DLD1 (cell line): ENCODE measurements at regions not wholly inside any gene's neighbourhood (a gene's known extent, or its start where the extent isn't known, plus 50 kb on each side); places are given as distances from the start of the nearest gene placed in this dataset.

ENCODE experiments used
- in situ Hi-C: cut with HindIII; loops from 2 replicates; pipeline ENCODE4 v1.10.0; 2017; ENCODE audit warnings: low sequenced_read_pairs

DNA sequence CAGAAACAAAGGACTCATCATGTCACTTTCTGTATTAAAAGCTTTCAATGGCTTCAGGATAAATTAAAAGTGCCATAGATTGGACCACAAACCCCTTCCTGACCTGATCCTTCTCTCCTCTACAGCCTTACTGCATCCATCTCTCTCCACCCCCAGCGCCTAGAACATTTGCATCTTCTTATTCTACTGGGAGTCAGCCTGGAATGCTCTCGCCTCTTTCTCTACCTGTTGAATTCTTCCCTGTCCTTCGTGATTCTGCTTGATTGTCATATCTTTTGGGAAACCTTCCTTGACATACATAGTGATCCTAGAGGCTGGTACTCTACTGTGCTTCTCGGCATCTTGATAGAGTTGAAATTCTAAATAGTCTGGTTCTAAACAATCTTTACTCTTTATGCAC, 332.0 kb upstream of the PBX1 start:
- in situ Hi-C loops, result no loop called here

DNA sequence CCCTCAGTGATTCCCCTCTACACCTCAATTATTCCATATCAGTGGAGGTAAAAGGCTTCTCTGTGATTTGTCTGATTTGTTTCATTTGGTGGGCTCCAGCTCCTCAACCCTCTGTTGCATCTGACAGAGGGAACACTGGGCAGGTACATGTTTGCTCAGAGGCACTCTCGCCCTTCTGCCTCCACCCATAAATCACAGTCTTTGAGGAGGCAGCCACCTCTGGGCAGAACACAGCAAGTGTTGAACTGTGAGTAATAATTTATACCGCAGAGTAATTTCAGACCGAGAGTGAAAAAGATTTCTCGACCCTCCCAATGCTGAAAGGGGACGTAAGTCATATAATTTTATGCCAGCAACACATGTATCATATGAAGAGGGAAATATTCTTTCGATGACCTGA, 330.1 kb upstream of the PBX1 start:
- in situ Hi-C loops, result no loop called here

DNA sequence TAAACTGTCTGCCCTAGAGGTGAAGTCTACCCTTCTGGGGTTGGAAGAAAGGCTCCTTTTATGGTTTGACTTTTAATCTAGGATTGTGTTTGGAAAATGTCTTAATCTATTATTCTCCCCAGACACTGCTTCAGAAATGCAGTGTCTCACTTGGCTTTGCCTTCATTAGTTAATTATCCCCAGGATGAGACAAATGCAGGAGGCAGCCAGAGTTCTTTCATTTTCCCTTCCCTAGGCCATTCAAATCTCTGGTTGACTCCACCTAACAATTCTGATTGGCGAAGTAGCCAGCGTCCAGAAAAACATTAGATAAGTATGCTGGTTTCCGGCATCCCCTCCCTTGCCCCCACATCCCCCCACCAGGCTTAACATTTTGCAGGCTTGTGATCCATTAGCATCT, 325.8 kb upstream of the PBX1 start:
- in situ Hi-C loops, result no loop called here

DNA sequence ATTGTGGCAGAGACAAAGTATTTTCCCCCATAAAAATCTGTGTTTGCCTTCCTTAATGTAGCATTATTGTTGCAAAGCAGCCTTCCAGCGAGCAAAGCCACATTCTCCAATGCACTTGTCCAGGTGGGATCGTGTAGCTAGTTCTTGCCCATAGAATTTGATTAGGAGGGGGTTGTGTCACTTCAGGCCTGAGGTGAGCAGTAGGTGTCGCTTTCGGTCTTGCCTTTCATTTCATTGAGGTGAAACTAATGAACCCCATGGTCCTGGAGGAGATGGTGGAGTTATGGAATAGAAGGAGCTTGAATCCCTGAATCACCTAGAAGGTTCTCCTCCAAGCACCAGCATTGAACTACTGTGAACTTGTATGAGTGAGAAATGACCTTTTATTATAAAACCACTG, 318.9 kb upstream of the PBX1 start:
- in situ Hi-C loops, result no loop called here

DNA sequence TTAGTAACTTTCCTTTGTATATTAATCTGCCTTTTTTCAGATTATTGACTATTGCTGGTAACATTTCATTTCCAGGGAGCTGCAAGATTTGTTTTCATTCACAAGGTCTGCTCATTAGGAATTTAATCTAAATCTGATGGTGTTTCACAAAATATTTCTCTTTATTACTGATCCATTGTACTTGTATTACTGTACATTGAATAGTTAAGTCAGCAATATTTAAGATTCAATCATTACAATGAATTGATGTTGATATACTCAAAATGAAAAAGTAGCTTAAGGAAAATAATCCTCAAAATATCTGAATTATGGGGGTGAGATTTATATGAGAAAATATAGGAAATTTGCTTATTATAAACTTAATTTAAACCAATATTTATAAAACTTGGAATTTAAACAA, 308.6 kb upstream of the PBX1 start:
- in situ Hi-C loops, result no loop called here

DNA sequence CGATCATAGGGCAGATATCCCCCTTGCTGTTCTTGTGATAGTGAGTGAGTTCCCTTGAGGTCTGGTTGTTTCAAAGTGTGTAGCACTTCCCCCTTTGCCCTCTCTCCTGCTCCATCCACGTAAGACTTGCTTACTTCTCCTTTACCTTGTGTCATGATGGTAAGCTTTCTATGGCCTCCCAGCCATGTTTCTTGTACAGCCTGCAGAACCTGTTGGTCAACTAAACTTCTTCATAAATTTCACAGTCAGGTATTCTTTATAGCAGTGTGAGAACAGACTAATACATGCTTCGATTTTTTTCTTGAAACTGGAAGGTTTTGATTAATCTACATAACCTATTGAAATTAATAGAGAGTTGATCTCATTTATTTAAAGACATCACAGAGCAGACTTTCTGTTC, 302.5 kb upstream of the PBX1 start:
- in situ Hi-C loops, result no loop called here

DNA sequence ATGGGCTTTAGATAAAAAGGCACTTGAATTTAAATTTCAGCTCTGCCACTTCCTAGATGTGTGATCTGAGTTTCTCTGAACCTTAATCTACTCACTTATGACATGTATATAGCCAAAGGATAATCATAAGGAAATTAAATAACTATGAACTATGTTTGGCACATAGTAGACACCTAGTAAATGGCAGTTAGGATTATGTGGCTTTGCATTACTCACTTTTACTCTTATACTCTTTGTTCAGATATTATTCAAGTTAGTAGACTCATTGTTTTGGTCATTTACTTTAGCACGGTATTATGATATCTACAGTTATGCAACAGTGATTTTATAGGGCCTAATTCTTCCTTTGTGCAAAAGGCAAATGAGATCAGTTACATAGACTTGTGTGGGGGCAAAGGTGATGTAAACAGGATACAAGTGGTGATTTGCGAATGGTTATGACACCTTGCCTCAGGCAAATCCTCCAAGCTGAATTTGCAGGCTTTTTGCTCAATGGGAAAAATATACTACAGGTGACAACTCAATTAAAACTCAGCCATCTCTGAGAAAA, 297.2 kb upstream of the PBX1 start:
- in situ Hi-C loops, result no loop called here

DNA sequence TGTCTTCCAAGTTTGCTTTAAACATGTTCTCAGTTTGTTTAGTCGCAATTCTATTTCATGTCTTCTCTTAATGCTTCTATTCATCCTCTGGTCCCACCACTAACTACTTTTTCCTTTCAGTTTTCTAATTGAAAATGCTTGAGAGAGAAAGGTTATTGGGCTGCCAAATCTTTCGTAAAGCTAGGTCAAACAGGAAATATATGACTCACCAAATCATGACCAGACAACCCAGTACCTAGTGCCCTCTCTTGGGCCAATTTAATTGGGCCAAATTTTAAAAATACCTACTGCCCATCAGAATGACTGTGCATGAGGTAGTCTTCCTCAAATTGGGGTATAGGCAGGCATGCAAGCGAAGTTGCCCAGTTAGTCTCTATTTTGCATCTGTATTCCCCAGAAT, 295.4 kb upstream of the PBX1 start:
- in situ Hi-C loops, result no loop called here

DNA sequence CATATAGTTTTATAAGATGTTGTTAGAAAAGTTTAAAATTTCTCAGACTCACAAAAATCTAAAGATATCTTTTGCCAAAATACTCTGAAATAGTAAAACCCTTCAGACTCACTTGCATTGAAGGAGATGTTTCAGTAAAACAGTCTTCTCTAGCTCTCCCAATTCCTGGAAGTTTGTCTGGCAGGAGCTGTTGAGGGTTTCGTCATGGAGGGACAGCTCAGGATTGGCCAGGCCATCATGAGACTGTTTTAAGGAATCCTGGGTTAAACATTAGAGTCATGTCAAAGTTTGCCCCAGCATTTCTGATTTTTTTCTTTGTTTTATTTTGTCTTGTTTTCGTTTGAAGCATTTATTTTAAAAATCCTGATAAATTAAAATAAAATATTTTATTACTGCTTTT, 293.8 kb upstream of the PBX1 start:
- in situ Hi-C loops, result no loop called here

DNA sequence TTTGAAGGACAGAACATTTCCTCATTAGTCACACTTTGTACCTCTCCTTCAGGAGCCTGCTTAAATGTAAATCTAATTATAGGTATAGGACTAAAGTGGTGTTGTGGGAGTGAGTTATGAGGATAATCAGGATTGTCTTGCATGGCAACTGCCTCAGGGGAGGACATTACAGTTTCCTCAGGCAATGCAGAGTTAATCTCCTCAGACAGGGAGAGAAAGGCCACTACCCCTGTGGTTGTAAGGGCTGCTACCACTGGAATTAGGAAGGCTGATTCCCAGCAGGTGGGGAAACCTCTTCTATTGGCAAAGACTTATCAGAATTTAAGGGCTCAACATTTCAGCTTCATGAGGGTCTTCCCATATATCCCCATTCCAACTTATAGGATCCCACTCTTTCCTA, 286.8 kb upstream of the PBX1 start:
- in situ Hi-C loops, result no loop called here

DNA sequence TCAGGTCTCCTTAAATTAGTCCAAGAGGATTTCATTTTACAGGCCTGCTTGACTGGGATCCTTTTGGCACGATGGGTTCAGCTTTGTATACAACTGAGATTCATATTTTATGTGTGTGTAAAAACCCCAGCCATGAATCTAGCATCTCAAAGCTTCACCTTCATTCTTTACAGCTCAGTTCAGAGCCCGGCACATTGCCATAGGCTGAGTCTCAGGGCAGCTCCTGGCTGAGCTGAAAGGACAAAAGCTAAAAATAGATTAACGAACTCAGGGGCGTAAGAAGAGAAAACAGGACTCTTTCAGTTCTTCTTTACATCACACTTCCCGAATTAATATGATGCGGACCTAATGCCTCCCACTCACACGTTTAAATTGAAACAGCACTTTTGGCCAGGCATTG, 262.8 kb upstream of the PBX1 start:
- in situ Hi-C loops, result no loop called here

DNA sequence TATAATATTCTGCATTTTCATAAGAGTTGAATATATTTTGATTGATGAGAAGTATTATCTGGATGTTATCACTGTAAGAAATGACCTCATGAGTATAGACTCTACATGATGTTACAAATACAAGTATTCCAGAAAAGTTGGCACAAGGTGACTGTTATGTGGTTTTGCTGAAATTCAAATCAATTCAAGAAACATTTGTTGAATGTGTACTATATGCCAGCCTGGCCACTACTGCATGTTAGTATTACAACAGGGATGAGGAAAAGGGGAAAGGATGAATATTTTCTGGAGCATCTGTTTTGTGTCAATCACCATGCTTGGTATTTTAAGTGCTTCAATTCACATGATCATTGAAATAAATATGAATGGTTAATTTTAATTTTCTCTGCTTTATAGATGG, 250.9 kb upstream of the PBX1 start:
- in situ Hi-C loops, result no loop called here

DNA sequence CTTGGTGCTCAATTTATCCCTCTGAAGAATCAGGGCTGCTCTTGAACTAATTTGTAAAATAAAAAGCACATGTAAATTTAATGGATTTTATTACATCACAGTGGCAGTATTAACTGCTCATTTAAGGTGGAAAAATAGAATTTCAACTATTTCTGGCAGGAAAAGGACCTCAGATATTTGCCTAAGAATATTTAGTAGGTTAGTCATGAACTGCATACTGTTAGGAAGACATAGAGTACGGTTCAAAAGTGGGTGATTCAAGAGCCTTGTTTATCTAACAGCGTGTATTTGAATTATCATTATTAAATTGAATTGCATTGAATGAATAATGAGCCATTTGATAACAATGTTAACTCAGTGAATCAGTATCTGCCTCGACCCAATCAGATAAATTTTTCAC, 248.8 kb upstream of the PBX1 start:
- in situ Hi-C loops, result no loop called here

DNA sequence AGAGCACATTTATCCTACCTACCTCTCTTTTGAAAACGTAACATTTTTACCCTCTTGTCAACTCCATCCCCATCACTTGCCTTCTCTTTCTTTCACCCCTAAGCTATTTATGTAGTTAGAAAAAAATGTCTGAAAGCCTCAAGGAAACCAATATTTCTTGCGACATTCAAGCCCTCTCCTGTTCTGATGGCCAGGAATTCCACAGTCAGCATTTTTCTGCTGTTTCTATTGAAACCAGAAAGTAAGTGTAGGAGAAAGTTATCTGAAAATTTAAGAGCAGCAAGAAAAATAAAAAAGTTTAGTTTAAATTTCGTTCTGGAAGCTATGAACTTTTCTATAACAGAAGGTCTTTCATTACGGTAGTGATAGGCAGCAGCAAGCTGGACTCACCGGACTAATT, 247.6 kb upstream of the PBX1 start:
- in situ Hi-C loops, result no loop called here

DNA sequence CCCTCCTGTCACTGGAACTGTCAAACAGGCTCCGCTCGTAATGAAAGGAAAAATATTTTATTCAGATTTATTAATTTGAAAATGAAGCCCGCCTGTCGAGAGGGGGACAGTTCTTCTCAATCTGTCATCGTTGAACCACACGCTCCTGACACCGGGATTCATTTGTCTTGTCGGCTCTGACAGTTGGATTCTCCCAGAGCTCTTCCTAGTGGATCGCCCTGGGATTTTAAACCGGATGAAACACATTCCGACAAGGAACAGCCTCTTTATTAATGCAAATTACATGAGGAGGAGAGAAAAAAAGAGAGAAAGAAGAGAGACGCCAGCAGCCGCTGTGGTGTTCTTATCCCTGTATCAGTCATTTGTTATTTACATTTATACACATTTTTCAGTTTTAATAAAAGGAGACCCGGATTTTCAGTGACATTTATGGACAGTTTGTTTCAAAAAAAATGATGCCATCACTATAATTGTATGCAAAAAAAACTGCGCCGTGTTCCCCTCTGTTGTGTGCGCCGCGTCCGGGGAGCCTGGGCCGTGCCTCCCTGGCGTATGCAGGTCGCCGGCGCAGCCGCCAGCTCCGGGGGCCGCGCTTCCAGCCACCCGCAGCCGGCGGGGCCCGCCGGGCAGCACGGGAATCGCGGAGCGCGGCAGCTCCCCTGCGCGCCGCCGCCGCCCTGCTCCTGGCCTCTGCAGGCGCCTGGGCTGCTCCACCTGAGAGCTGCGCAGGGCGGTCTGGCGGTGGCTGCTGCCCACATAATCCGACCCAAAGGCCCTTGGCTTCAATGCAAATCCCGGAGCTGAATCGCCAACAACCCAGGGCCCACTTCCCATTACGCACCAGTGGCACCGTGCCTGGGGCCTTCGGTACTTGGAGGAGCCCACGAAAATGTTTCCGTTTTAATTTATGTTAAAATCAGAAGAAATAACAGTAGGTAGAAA, 237.9 kb upstream of the PBX1 start:
- in situ Hi-C loops, result no loop called here

DNA sequence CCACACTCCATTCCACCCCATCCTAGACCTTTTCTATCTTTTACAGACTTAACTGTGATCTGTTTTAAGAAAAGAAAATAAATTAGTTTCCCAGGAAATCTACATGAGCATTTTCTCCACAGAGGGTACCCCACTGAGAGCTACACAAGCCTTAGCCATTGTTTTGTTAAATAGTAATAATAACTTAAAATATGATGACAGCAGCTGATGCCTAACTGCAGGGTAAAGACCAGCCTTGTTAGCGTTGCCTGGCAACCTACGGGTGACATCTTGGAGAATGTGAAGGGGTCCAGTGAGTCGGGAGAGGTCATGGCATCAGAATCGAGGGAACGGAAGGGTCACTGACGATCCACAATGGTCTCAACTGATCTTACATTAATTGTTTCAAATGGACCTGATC, 233.2 kb upstream of the PBX1 start:
- in situ Hi-C loops, result no loop called here

DNA sequence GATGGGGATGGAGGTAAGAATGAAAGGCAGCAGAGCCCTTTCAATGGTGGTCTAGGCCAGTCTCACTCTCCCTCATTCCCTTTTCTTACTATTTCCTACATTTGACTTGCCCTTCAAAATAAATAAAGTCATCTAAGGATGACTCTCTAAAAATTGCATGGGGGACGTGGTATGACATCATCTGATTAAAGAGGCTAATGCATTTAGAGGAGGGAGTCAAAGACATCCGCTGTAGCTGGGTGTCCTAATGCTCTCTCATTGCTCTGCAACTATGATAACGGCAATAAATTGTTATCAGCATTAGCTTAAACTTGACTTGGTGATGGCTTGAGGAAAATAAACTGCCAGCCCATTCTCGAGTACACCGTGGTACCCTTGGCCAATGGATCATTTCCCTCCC, 225.6 kb upstream of the PBX1 start:
- in situ Hi-C loops, result no loop called here

DNA sequence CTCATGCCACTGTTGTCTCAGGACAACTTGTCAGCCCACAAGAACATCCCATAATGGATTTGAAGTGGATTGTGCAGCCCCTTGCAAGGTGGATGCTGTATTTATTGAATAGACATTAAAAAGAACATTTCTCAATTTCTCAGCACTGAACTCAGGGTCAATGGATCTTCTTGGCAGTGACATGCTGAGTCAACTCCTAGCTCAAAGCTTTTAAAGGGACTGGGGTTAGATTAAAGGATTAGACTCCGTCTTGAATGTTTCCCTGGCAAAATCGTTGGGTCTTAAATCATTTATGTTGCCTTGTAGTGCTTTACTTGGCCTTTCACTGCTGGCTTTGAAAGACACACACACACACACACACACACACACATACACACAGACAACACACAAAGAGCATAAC, 221.6 kb upstream of the PBX1 start:
- in situ Hi-C loops, result no loop called here

DNA sequence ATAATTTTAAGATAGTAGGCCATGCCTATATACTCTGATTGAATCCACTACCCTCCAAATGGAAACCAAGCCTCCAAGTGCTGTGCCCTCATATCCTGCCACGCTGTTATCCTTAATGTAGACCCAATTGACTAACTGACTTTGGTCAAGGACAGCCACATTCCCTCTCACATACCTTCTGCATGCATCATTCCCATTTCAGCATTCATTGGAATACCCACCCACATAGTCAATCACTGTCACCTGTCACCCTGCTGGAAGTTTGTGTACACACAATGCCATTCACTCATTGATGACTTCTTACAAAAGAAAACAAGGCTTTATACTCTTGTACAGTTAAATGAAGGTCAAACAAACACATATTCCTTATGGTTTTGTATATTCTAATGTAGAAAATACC, 221.1 kb upstream of the PBX1 start:
- in situ Hi-C loops, result no loop called here

DNA sequence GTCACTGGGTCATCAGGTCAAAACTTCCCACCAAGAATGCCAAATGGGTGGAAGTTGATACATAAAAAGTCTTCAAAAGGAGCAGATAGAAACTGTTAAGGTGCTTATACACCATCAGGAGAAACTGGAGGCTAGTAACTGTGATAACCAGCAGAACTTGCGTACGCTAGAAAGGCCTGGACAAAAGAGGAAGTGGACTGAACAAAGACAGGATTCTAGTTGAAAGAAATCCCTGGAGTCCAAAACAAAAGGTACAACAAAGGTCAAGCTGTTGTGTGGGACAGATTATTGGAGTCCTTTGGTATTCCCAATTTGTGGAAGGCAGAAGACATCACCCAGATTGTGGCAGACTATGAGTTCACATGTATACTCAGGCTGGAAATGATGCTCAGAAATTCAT, 215.8 kb upstream of the PBX1 start:
- in situ Hi-C loops, result no loop called here

DNA sequence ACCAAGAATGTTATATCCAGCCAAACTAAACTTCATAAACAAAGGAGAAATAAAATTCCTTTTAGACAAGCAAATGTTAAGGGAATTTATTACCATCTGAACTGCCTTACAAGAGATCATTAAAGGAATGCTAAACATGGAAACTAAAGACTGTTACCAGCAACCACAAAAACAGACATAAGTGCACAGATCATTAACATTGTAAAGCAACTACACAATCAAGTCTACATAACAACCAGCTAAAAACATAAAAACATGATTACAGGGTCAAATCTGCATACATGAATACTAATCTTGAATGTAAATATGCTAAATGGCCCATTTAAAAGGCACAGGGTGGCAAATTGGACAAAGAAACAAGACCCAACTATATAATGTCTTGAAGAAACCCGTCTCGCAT, 211.0 kb upstream of the PBX1 start:
- in situ Hi-C loops, result no loop called here

DNA sequence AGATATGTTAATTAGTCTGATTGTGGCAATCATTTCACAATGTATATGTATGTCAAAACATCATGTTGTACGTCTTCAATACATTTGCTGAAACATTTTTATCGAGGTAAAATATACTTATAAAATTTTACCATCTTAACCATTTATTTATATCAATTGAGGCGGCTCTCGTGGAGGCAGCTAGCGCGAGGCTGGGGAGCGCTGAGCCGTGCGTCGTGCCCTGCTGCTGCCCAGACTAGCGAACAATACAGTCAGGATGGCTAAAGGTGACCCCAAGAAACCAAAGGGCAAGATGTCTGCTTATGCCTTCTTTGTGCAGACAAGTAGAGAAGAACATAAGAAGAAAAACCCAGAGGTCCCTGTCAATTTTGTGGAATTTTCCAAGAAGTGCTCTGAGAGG, 202.5 kb upstream of the PBX1 start:
- in situ Hi-C loops, result no loop called here

DNA sequence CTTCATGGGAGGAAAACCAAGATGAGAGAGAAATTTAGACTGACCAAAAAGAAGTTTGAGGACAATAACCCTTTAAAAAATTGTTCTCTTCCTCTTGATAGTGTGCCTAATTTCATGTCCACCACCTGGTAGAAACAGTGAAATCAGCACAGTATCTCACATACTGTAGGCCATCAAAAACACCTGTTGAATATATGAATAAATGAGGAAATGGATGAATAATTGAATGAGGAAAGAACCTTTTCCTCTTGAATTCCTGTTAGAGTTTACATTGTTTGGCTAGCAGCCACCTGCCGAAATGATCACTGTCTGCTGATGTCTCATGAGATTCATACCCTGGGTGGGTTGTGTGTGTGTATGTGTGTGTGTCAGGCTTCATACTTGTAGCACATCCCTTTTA, 198.7 kb upstream of the PBX1 start:
- in situ Hi-C loops, result no loop called here
